K562 (cell line): ENCODE measurements at regions not wholly inside any gene's neighbourhood (a gene's known extent, or its start where the extent isn't known, plus 50 kb on each side); places are given as distances from the start of the nearest gene placed in this dataset.

Experiments
- ATAC-seq: fragments of 200-7000 bp; cut with Tn5 transposase; 3 replicates; pipeline ENCODE4 v1.9.1; 2020; ENCODE audit warnings: moderate library complexity
- BruUV-seq: library from RNA; stranded (reverse); fragments of 400-500 nt; replicated peaks from 2 replicates; lab custom pipeline; 2021; lab: Mats Ljungman, UMichigan
- CTCF ChIA-PET: fragments of 300-600 bp; formaldehyde crosslinking; extraction: SDS; loops from one replicate; lab custom pipeline; 2021; ENCODE audit warnings: low intra/inter-chr PET ratio; lab: Yijun Ruan, JAX
- POLR2A ChIA-PET: fragments of 300-600, 350-650 bp; sonication (Branson Sonifier 250); formaldehyde crosslinking; extraction: SDS; loops from one replicate; lab custom pipeline; 2021; ENCODE audit warnings: antibody characterized with exemption, inconsistent platforms; lab: Yijun Ruan, JAX
- DNase-seq, 4 experiments: peaks; one replicate each; pipeline versions ENCODE4 v3.0.0 to v3.0.0-alpha.2; 2011 to 2018; ENCODE audit warnings: low spot score in 3 of 4, mixed read lengths in 3 of 4; ENCODE audit errors: extremely low read depth in 1 of 4
- FAIRE-seq: peaks from 2 replicates; lab custom pipeline; 2011; peaks lifted over from hg19 to GRCh38; lab: Jason Lieb, UNC
- H2AFZ ChIP-seq: 2 replicates; pipeline ENCODE4 v1.6.0; 2011; ENCODE audit warnings: low read depth, low read length, control low read depth, inconsistent platforms
- H3K27ac ChIP-seq: fragments of 200-600 bp; 3 replicates; pipeline ENCODE4 v1.8.0; 2011; ENCODE audit warnings: low read depth, mild to moderate bottlenecking, control low read depth, inconsistent platforms, low read length, moderate library complexity, mixed read lengths; ENCODE audit errors: extremely low read depth
- H3K27me3 ChIP-seq, 2 experiments: fragments of 300-600 bp in 1 of 2; 2 replicates in 1 of 2; 3 replicates in 1 of 2; pipeline versions ENCODE4 v1.6.0 to v1.8.0; 2011; ENCODE audit warnings: inconsistent platforms in 2 of 2, low read length in 2 of 2, mild to moderate bottlenecking in 1 of 2, mixed read lengths in 1 of 2, moderate library complexity in 1 of 2; ENCODE audit not compliant: control insufficient read depth in 2 of 2, insufficient read depth in 2 of 2
- H3K36me3 ChIP-seq: fragments of 300-600 bp; 3 replicates; pipeline ENCODE4 v1.8.0; 2011; ENCODE audit warnings: mild to moderate bottlenecking, low read length, inconsistent platforms; ENCODE audit not compliant: control insufficient read depth, insufficient read depth
- H3K4me1 ChIP-seq, 2 experiments: fragments of 200-600 bp in 1 of 2; replicated peaks in 1 of 2; 2 replicates in 1 of 2; 3 replicates in 1 of 2; pipeline versions ENCODE4 v1.5.1 to v1.8.0; 2011; ENCODE audit warnings: inconsistent platforms in 2 of 2, low read length in 2 of 2, mild to moderate bottlenecking in 1 of 2, mixed read lengths in 1 of 2, moderate library complexity in 1 of 2; ENCODE audit not compliant: control insufficient read depth in 2 of 2, insufficient read depth in 2 of 2
- H3K4me2 ChIP-seq: 2 replicates; pipeline ENCODE4 v1.6.1; 2011; ENCODE audit warnings: low read length, control low read depth, inconsistent platforms, mixed read lengths; ENCODE audit not compliant: insufficient read depth
- H3K4me3 ChIP-seq: fragments of 200-600 bp; sonication (generic), shearing (Covaris generic); 2 replicates; pipeline ENCODE4 v1.5.1; 2016; ENCODE audit warnings: control low read depth, inconsistent platforms
- H3K79me2 ChIP-seq: fragments of 200-600 bp; 3 replicates; pipeline ENCODE4 v1.8.0; 2011; ENCODE audit warnings: low read length, inconsistent platforms; ENCODE audit not compliant: control insufficient read depth, insufficient read depth
- H3K9ac ChIP-seq, 2 experiments: 2 replicates each; pipeline versions ENCODE4 v1.6.0 to v1.6.1; 2011; ENCODE audit warnings: low read depth in 2 of 2, low read length in 2 of 2, control low read depth in 1 of 2, inconsistent platforms in 1 of 2, mild to moderate bottlenecking in 1 of 2, mixed read lengths in 1 of 2; ENCODE audit not compliant: insufficient read depth in 1 of 2
- H3K9me1 ChIP-seq: one replicate; pipeline ENCODE4 v1.6.0; 2011; ENCODE audit warnings: inconsistent platforms, mild to moderate bottlenecking, low read length, moderate library complexity; ENCODE audit not compliant: control insufficient read depth, insufficient read depth
- H3K9me3 ChIP-seq: replicated peaks from 2 replicates; pipeline ENCODE4 v1.5.1; 2011; ENCODE audit warnings: low read depth, low read length, inconsistent platforms; ENCODE audit not compliant: control insufficient read depth, insufficient read depth
- H4K20me1 ChIP-seq: replicated peaks from 2 replicates; pipeline ENCODE4 v1.6.1; 2011; ENCODE audit warnings: low read length, inconsistent platforms, mixed read lengths; ENCODE audit not compliant: control insufficient read depth, insufficient read depth
- ERF ChIP-seq: fragments of 450-650 bp; formaldehyde crosslinking; IDR thresholded peaks from 2 replicates; pipeline ENCODE4 v1.4.0; 2020; ENCODE audit warnings: mild to moderate bottlenecking, mixed read lengths
- FOXJ3 ChIP-seq: sonication (generic); formaldehyde crosslinking; IDR thresholded peaks from 2 replicates; pipeline ENCODE4 v1.4.0; 2020; ENCODE audit warnings: mild to moderate bottlenecking, missing genetic modification reagents
- MAFF ChIP-seq: IDR thresholded peaks from 2 replicates; pipeline ENCODE4 v1.6.1; 2012; ENCODE audit warnings: low read length, improper control_type of control experiment
- MTA1 ChIP-seq: fragments of 450-650 bp; IDR thresholded peaks from 2 replicates; pipeline ENCODE4 v1.6.1; 2017; ENCODE audit warnings: borderline replicate concordance
- RBM25 ChIP-seq: fragments of 200-400 bp; formaldehyde crosslinking; IDR thresholded peaks from 2 replicates; pipeline ENCODE4 v1.6.1; 2018; ENCODE audit warnings: low read length, low read depth, moderate library complexity; ENCODE audit not compliant: severe bottlenecking
- SAFB2 ChIP-seq: fragments of 200-400 bp; formaldehyde crosslinking; IDR thresholded peaks from 2 replicates; pipeline ENCODE4 v1.6.1; 2018; ENCODE audit warnings: borderline replicate concordance, low read length, low read depth, moderate library complexity; ENCODE audit not compliant: severe bottlenecking
- ZNF253 ChIP-seq: fragments of 250-450 bp; sonication (Bioruptor Pico); conservative IDR thresholded peaks from 2 replicates; pipeline ENCODE4 v1.6.1; 2021; ENCODE audit warnings: mild to moderate bottlenecking
- WGBS: fragments of 100-300 bp; shearing (Covaris generic); methylation state at CpG from one replicate; pipeline ENCODE4 v1.1.6; 2016; ENCODE audit warnings: low coverage, mixed read lengths; ENCODE audit not compliant: insufficient coverage; ENCODE audit errors: missing lambda C conversion rate; 5-methylcytosine and 5-hydroxymethylcytosine counted together
- in situ Hi-C: fragments of 300-500 bp; cut with MboI; formaldehyde crosslinking; loops from 4 replicates; pipeline ENCODE4 v1.15.0; 2018; ENCODE audit warnings: inconsistent platforms, mixed read lengths
- intact Hi-C: fragments of 100-400 bp; cut with micrococcal nuclease; formaldehyde crosslinking; loops from 2 replicates; pipeline ENCODE4 v1.14.2; 2022
- TF ChIP-seq, protein P1 (sequence below): fragments of 250-450 bp; sonication (Bioruptor Pico); IDR thresholded peaks from 2 replicates; pipeline ENCODE4 v1.5.0; 2020; ENCODE audit warnings: mild to moderate bottlenecking, borderline replicate concordance
- TF ChIP-seq, protein P2 (sequence below): sonication (generic); formaldehyde crosslinking; IDR thresholded peaks from 2 replicates; pipeline ENCODE4 v1.8.1; 2023; ENCODE audit warnings: mild to moderate bottlenecking, missing genetic modification reagents
- TF ChIP-seq, protein P3 (sequence below): fragments of 450-650 bp; IDR thresholded peaks from 2 replicates; pipeline ENCODE4 v1.6.1; 2016; ENCODE audit warnings: antibody characterized with exemption
- TF ChIP-seq, protein P4 (sequence below): sonication (generic); formaldehyde crosslinking; IDR thresholded peaks from 2 replicates; pipeline ENCODE4 v1.8.1; 2023; ENCODE audit warnings: mild to moderate bottlenecking, missing genetic modification reagents

DNA sequence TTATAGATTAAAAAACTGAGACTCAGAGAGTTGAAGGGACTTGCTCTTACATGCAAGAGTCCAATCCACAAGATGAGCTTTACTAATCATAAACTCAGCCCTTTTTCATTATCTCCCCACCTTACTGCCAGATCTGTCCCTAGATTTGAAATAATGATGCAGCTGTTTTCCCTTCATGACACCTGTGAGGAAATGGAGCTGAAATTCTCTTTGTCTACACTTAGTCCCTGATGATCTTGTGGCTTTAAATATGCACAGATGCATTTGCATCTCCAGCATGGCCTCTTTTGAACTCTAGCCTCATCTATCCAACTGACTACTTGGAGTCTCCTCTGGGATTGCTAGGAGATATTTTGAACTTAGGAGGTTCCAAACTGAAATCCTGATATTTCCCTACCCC, 188.9 kb upstream of the AFF2 start (continued):
- TF ChIP-seq, protein P1, sequence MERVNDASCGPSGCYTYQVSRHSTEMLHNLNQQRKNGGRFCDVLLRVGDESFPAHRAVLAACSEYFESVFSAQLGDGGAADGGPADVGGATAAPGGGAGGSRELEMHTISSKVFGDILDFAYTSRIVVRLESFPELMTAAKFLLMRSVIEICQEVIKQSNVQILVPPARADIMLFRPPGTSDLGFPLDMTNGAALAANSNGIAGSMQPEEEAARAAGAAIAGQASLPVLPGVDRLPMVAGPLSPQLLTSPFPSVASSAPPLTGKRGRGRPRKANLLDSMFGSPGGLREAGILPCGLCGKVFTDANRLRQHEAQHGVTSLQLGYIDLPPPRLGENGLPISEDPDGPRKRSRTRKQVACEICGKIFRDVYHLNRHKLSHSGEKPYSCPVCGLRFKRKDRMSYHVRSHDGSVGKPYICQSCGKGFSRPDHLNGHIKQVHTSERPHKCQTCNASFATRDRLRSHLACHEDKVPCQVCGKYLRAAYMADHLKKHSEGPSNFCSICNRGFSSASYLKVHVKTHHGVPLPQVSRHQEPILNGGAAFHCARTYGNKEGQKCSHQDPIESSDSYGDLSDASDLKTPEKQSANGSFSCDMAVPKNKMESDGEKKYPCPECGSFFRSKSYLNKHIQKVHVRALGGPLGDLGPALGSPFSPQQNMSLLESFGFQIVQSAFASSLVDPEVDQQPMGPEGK (CRISPR knock-in tag): no peak
- TF ChIP-seq ERF (CRISPR knock-in tag) (no peak), MAFF (no peak), SAFB2 (no peak)
- TF ChIP-seq, protein P2, sequence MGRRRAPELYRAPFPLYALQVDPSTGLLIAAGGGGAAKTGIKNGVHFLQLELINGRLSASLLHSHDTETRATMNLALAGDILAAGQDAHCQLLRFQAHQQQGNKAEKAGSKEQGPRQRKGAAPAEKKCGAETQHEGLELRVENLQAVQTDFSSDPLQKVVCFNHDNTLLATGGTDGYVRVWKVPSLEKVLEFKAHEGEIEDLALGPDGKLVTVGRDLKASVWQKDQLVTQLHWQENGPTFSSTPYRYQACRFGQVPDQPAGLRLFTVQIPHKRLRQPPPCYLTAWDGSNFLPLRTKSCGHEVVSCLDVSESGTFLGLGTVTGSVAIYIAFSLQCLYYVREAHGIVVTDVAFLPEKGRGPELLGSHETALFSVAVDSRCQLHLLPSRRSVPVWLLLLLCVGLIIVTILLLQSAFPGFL (CRISPR knock-in tag): no peak

DNA sequence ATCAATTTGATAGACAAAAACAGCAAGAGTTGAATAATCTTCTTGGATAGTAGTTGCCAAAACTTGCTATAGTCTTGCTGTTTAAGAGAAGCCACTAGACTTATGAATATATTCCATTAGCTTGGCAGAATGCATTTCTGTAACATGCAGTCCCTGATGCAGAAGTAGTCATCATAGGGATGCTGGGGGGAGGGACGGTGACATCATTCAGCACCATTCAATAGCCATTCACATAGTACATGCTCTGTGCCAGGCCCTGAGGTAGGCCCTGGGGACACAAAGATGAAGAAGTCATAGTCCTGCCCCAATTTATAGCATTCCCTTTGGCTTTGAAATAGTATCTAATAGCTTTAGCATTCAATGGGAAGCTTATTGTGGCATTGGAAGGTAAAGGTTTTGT, 185.5 kb upstream of the AFF2 start:
- no TSS peak for BruUV-seq
- ChIA-PET POLR2A (no interaction called here), CTCF (no interaction called here)
- Histone ChIP-seq H3K27me3 (no peaks in the 10 kb centered on the region), H3K9ac (no peak overlapping the region), H2AFZ (no peak overlapping the region), H3K9me1 (no peaks in the 10 kb centered on the region), H3K4me2 (no peak overlapping the region), H3K9me3 (no peaks in the 10 kb centered on the region), H3K4me1 (no peaks in the 10 kb centered on the region), H4K20me1 (no peaks in the 10 kb centered on the region)
- 0% methylated on average over 1 of the region's 1 CpG for WGBS
- intact Hi-C loops (no loop called here), in situ Hi-C loops (no loop called here)
- ATAC-seq: no peak
- no peak for DNase-seq
- TF ChIP-seq, protein P3, sequence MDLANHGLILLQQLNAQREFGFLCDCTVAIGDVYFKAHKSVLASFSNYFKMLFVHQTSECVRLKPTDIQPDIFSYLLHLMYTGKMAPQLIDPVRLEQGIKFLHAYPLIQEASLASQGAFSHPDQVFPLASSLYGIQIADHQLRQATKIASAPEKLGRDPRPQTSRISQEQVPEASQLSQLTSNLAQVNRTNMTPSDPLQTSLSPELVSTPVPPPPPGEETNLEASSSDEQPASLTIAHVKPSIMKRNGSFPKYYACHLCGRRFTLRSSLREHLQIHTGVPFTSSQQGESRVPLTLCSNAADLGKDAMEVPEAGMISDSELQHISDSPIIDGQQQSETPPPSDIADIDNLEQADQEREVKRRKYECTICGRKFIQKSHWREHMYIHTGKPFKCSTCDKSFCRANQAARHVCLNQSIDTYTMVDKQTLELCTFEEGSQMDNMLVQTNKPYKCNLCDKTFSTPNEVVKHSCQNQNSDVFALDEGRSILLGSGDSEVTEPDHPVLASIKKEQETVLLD: no peak
- TF ChIP-seq RBM25 (no peak), ZNF253 (CRISPR knock-in tag) (no peak), FOXJ3 (CRISPR knock-in tag) (no peak), MTA1 (no peak)
- TF ChIP-seq, protein P4, sequence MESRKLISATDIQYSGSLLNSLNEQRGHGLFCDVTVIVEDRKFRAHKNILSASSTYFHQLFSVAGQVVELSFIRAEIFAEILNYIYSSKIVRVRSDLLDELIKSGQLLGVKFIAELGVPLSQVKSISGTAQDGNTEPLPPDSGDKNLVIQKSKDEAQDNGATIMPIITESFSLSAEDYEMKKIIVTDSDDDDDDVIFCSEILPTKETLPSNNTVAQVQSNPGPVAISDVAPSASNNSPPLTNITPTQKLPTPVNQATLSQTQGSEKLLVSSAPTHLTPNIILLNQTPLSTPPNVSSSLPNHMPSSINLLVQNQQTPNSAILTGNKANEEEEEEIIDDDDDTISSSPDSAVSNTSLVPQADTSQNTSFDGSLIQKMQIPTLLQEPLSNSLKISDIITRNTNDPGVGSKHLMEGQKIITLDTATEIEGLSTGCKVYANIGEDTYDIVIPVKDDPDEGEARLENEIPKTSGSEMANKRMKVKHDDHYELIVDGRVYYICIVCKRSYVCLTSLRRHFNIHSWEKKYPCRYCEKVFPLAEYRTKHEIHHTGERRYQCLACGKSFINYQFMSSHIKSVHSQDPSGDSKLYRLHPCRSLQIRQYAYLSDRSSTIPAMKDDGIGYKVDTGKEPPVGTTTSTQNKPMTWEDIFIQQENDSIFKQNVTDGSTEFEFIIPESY (CRISPR knock-in tag): no peak
- TF ChIP-seq, all 486 proteins: peak for 0
- no peaks in the 10 kb centered on the region for H3K36me3 ChIP-seq
- FAIRE-seq: no peak
- no peak overlapping the region for H3K4me3 ChIP-seq
- H3K79me2 ChIP-seq: no peaks in the 10 kb centered on the region
- no peak overlapping the region for H3K27ac ChIP-seq
